ENCODE measurements at regions not wholly inside any gene's neighbourhood (a gene's known extent, or its start where the extent isn't known, plus 50 kb on each side); places are given as distances from the start of the nearest gene placed in this dataset.

- Histone ChIP-seq H3K36me3 (ENCODE audit: control insufficient read depth in 2 of 4, insufficient read depth in 4 of 4, low read length in 3 of 4) (no peaks in the 10 kb centered on the region), H2BK15ac (ENCODE audit: low read length) (no peak overlapping the region), H3K79me1 (ENCODE audit: low read depth, low read length) (no peaks in the 10 kb centered on the region), H3K9ac (replicated peaks in 1 of 4; ENCODE audit: extremely low read depth in 1 of 4, low read depth in 3 of 4, low read length in 3 of 4) (no peak overlapping the region), H2BK5ac (ENCODE audit: low read depth, low read length) (no peak overlapping the region), H3K79me2 (ENCODE audit: control insufficient read depth in 1 of 2, insufficient read depth in 2 of 2, low read length in 2 of 2) (no peaks in the 10 kb centered on the region), H2AK5ac (ENCODE audit: low read depth, low read length) (no peak overlapping the region), H4K8ac (ENCODE audit: extremely low read depth, insufficient read depth, low read length) (no peak overlapping the region), H2BK12ac (ENCODE audit: low read depth, low read length) (no peak overlapping the region), H3K9me3 (ENCODE audit: insufficient read depth in 2 of 2, low read depth in 1 of 2, low read length in 1 of 2) (peaks cover 2 to 12% of the 10 kb centered on the region in 2 experiments; a peak in 1 of 4 replicates), H2BK20ac (ENCODE audit: low read length) (no peak overlapping the region), H4K20me1 (replicated peaks in 1 of 2; ENCODE audit: control insufficient read depth in 1 of 2, insufficient read depth in 2 of 2, low read length in 2 of 2) (no peaks in the 10 kb centered on the region), H3K56ac (replicated peaks; ENCODE audit: insufficient read length, low read depth, low read length) (no peak overlapping the region), H3K14ac (ENCODE audit: insufficient read length) (no peak overlapping the region), H3K4ac (replicated peaks; ENCODE audit: insufficient read length, low read depth, low read length) (no peak overlapping the region), H4K91ac (replicated peaks; ENCODE audit: insufficient read length, low read length) (no peak overlapping the region), H3K23me2 (ENCODE audit: low read depth, low read length) (no peaks in the 10 kb centered on the region), H3K4me1 (replicated peaks in 1 of 4; ENCODE audit: control insufficient read depth in 3 of 4, insufficient read depth in 4 of 4, low read length in 3 of 4) (no peaks in the 10 kb centered on the region; a peak in 1 of 7 replicates), H3K4me3 (ENCODE audit: extremely low read depth in 1 of 4, insufficient read depth in 2 of 4, low read depth in 3 of 4, low read length in 4 of 4) (no peak overlapping the region), H4K5ac (ENCODE audit: insufficient read length, low read depth, low read length) (no peak overlapping the region), H3K27me3 (replicated peaks in 1 of 4; ENCODE audit: control insufficient read depth in 3 of 4, extremely low read depth in 1 of 4, insufficient read depth in 3 of 4, low read length in 3 of 4) (no peaks in the 10 kb centered on the region), H3K4me2 (ENCODE audit: insufficient read depth in 1 of 2, low read depth in 2 of 2, low read length in 2 of 2) (no peak overlapping the region), H3K27ac (ENCODE audit: low read depth, low read length) (no peak overlapping the region), H3K23ac (ENCODE audit: insufficient read length) (no peak overlapping the region), H2BK120ac (replicated peaks; ENCODE audit: low read depth, low read length) (no peak overlapping the region), H2AFZ (ENCODE audit: low read length) (no peak overlapping the region), H3K18ac (ENCODE audit: extremely low read depth, low read length) (no peak overlapping the region)
- peak in 1 of 2 experiments; percentile 32 for DNase-seq (ENCODE audit: low read depth in 1 of 2, low spot score in 2 of 2)
- ChIA-PET CTCF (ENCODE audit: partially characterized antibody) (interaction anchor here (3.1 kb wide), 1 partner anchor 123 kb away, joined by 11 read pairs; no protein-coding TSS in a partner anchor), POLR2A (ENCODE audit: partially characterized antibody) (no interaction called here)
- FAIRE-seq, result no peak
- whole genome bisulfite sequencing, 2 experiments (ENCODE audit: extremely low coverage in 1 of 2, insufficient coverage in 1 of 2, insufficient read length in 1 of 2, insufficient replicate concordance in 2 of 2, low coverage in 1 of 2, low lambda C conversion rate in 2 of 2, missing lambda C conversion rate in 1 of 2), result 96% methylated on average over 17 of the region's 18 CpGs; no CpG with 5 or more reads in 1 of the 2 experiments
- TF ChIP-seq CHD1 (IDR thresholded peaks at IDR 0.05; ENCODE audit: low read depth, low read length) (no peak), TEAD4 (IDR thresholded peaks at IDR 0.05; ENCODE audit: low read depth, low read length) (no peak), POU5F1 (IDR thresholded peaks at IDR 0.05; ENCODE audit: low read depth, low read length) (no peak), RXRA (IDR thresholded peaks at IDR 0.05; ENCODE audit: insufficient read depth, low read depth, low read length) (no peak), MAFK (IDR thresholded peaks at IDR 0.05; ENCODE audit: low read depth, low read length) (no peak), SIRT6 (IDR thresholded peaks at IDR 0.05; ENCODE audit: low read length) (no peak), ATF3 (IDR thresholded peaks at IDR 0.05; ENCODE audit: insufficient read depth, low read depth, low read length) (no peak), CBX5 (IDR thresholded peaks at IDR 0.05; ENCODE audit: low read depth, low read length) (no peak), BRCA1 (IDR thresholded peaks at IDR 0.05; ENCODE audit: low read depth, low read length) (no peak), CEBPB (IDR thresholded peaks at IDR 0.05; ENCODE audit: low read depth, low read length) (no peak), EP300 (IDR thresholded peaks at IDR 0.05; ENCODE audit: borderline replicate concordance in 1 of 2, low read depth in 2 of 2, low read length in 2 of 2) (no peak), SIX5 (IDR thresholded peaks at IDR 0.05; ENCODE audit: low read depth, low read length) (no peak), GTF2F1 (IDR thresholded peaks at IDR 0.05; ENCODE audit: borderline replicate concordance, low read depth, low read length) (no peak)
Measured at GRCh38 chr9:134571946-134572917, 69.4 kb upstream of the COL5A1 start.
